OCI-LY3 (cell line): ENCODE measurements at regions not wholly inside any gene's neighbourhood (a gene's known extent, or its start where the extent isn't known, plus 50 kb on each side); places are given as distances from the start of the nearest gene placed in this dataset.

Experiments used
- CTCF ChIP-seq: fragments of 200-600, 300-600 bp; sonication (generic); IDR thresholded peaks from 2 replicates; pipeline ENCODE4 v1.5.1; 2014; ENCODE audit warnings: antibody characterized with exemption, low read length, low read depth
- EZH2phosphoT487 ChIP-seq: fragments of 200-600 bp; shearing (Covaris generic); IDR thresholded peaks from 2 replicates; pipeline ENCODE4 v1.6.1; 2018; ENCODE audit warnings: antibody characterized with exemption, mixed run types, low read depth

DNA sequence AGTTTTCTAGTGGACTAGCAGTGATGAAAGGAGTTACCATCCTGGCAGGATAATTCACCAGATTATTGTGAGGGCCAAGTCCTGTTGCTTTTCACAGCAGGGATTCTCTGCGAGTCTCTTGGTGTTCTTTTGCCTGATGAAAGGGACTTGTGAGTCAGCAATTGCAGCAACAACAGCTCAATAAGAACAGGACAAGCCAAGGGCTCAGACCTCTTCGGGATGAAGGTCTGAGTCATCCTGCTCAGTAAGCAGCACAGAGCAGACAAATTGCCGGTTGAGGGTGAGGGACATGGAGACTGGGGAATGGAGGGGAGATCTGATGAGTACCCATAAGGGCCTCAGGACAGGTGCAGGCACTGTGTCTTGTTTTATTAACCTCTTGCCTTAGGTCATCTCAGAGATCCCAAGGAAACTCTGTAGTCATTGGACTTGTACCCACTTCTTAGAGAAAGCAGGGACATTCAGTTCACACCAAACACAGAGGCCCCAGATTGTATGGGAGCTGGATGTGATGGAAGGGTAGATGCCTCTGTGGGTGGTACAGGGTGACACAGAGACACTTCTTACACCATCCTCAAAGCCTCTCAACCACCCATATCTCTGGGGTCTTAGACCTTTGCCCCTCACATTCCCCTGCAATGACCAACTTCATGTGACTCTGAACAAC lies 173.8 kb upstream of the TLE3 start:
- no peak for TF ChIP-seq CTCF
- no peak for TF ChIP-seq EZH2phosphoT487
